IMR-90 (cell line): ENCODE measurements at regions not wholly inside any gene's neighbourhood (a gene's known extent, or its start where the extent isn't known, plus 50 kb on each side); places are given as distances from the start of the nearest gene placed in this dataset.

Experiments used
- ATAC-seq: fragments of 200-7000 bp; cut with Tn5 transposase; 2 replicates; pipeline ENCODE4 v1.9.1; 2020; ENCODE audit warnings: low read depth, mild to moderate bottlenecking, moderate library complexity
- BruUV-seq: library from RNA; stranded (reverse); fragments of 400-500 nt; replicated peaks from 2 replicates; lab custom pipeline; 2021; lab: Mats Ljungman, UMichigan
- CTCF ChIA-PET: fragments of 300-600 bp; formaldehyde crosslinking; extraction: SDS; loops from one replicate; lab custom pipeline; 2021; ENCODE audit warnings: antibody characterized with exemption; lab: Yijun Ruan, JAX
- POLR2A ChIA-PET: fragments of 300-600 bp; sonication (Branson Sonifier 250); formaldehyde crosslinking; loops from one replicate; lab custom pipeline; 2022; ENCODE audit warnings: antibody characterized with exemption; ENCODE audit not compliant: unreplicated experiment; lab: Charles Lee
- DNase-seq: peaks from one replicate; pipeline ENCODE4 v3.0.0; 2013
- H2AFZ ChIP-seq: replicated peaks from 2 replicates; pipeline ENCODE3; 2013; ENCODE audit warnings: low read length, mild to moderate bottlenecking; ENCODE audit not compliant: poor library complexity
- H2AK5ac ChIP-seq: 2 replicates; pipeline ENCODE4 v1.6.1; 2013; ENCODE audit warnings: low read depth, low read length, inconsistent platforms
- H2AK9ac ChIP-seq: replicated peaks from 2 replicates; pipeline ENCODE3; 2013; ENCODE audit warnings: mild to moderate bottlenecking, low read depth, low read length, moderate library complexity; ENCODE audit not compliant: poor library complexity
- H2BK120ac ChIP-seq: 2 replicates; pipeline ENCODE4 v1.6.1; 2013; ENCODE audit warnings: low read depth, low read length, inconsistent platforms
- H2BK15ac ChIP-seq: 3 replicates; pipeline ENCODE4 v1.6.1; 2013; ENCODE audit warnings: low read depth, low read length, inconsistent platforms
- H2BK20ac ChIP-seq: 2 replicates; pipeline ENCODE4 v1.6.1; 2013; ENCODE audit warnings: low read depth, mild to moderate bottlenecking, inconsistent platforms, low read length, moderate library complexity
- H2BK5ac ChIP-seq: 2 replicates; pipeline ENCODE4 v1.6.1; 2013; ENCODE audit warnings: mild to moderate bottlenecking, low read depth, low read length, inconsistent platforms; ENCODE audit not compliant: poor library complexity, severe bottlenecking
- H3K14ac ChIP-seq: replicated peaks from 2 replicates; pipeline ENCODE4 v1.6.1; 2013; ENCODE audit warnings: low read depth, low read length, inconsistent platforms
- H3K18ac ChIP-seq: 2 replicates; pipeline ENCODE4 v1.6.1; 2013; ENCODE audit warnings: low read depth, low read length, control low read depth
- H3K23ac ChIP-seq: 2 replicates; pipeline ENCODE4 v1.6.1; 2013; ENCODE audit warnings: low read depth, low read length, inconsistent platforms
- H3K27ac ChIP-seq: 2 replicates; pipeline ENCODE4 v1.5.1; 2013; ENCODE audit warnings: mild to moderate bottlenecking, control low read depth, low read length; ENCODE audit not compliant: insufficient read depth
- H3K27me3 ChIP-seq: 2 replicates; pipeline ENCODE4 v1.6.1; 2013; ENCODE audit warnings: low read length; ENCODE audit not compliant: control insufficient read depth, insufficient read depth
- H3K36me3 ChIP-seq: 2 replicates; pipeline ENCODE4 v1.6.1; 2013; ENCODE audit warnings: low read length, mixed read lengths; ENCODE audit not compliant: control insufficient read depth, insufficient read depth
- H3K4ac ChIP-seq: 2 replicates; pipeline ENCODE4 v1.6.1; 2013; ENCODE audit warnings: low read depth, low read length, inconsistent platforms
- H3K4me1 ChIP-seq: 2 replicates; pipeline ENCODE4 v1.6.1; 2013; ENCODE audit warnings: low read length, mixed read lengths; ENCODE audit not compliant: control insufficient read depth, insufficient read depth
- H3K4me2 ChIP-seq: 2 replicates; pipeline ENCODE4 v1.6.1; 2013; ENCODE audit warnings: low read depth, mild to moderate bottlenecking, control low read depth, low read length, moderate library complexity
- H3K4me3 ChIP-seq: 2 replicates; pipeline ENCODE4 v1.5.1; 2013; ENCODE audit warnings: low read depth, mild to moderate bottlenecking, control low read depth, low read length, moderate library complexity; ENCODE audit not compliant: insufficient read depth
- H3K56ac ChIP-seq: 2 replicates; pipeline ENCODE4 v1.6.1; 2013; ENCODE audit warnings: low read length, inconsistent platforms; ENCODE audit not compliant: insufficient read depth; ENCODE audit errors: extremely low read depth
- H3K79me1 ChIP-seq, 2 experiments: 2 replicates each; pipeline ENCODE4 v1.6.1; 2013; ENCODE audit warnings: low read length in 2 of 2, inconsistent platforms in 1 of 2, low read depth in 1 of 2
- H3K9ac ChIP-seq: 2 replicates; pipeline ENCODE4 v1.6.1; 2013; ENCODE audit warnings: low read depth, low read length, control low read depth
- H3K9me1 ChIP-seq: 2 replicates; pipeline ENCODE4 v1.6.1; 2013; ENCODE audit warnings: low read length, inconsistent platforms; ENCODE audit not compliant: insufficient read depth
- H3K9me3 ChIP-seq: 2 replicates; pipeline ENCODE4 v1.6.1; 2013; ENCODE audit warnings: low read length; ENCODE audit not compliant: control insufficient read depth, insufficient read depth
- H4K20me1 ChIP-seq: 2 replicates; pipeline ENCODE4 v1.6.1; 2013; ENCODE audit warnings: low read length, inconsistent platforms; ENCODE audit not compliant: insufficient read depth
- H4K5ac ChIP-seq: 2 replicates; pipeline ENCODE4 v1.6.1; 2013; ENCODE audit warnings: mild to moderate bottlenecking, low read depth, low read length, control low read depth
- H4K8ac ChIP-seq, 2 experiments: 2 replicates each; pipeline ENCODE4 v1.6.1; 2013; ENCODE audit warnings: low read depth in 2 of 2, low read length in 2 of 2, control low read depth in 1 of 2, inconsistent platforms in 1 of 2
- H4K91ac ChIP-seq: 2 replicates; pipeline ENCODE4 v1.6.1; 2013; ENCODE audit warnings: low read depth, low read length, inconsistent platforms; ENCODE audit not compliant: insufficient read depth
- CHD1 ChIP-seq: IDR thresholded peaks from 2 replicates; pipeline ENCODE4 v1.6.1; 2012; ENCODE audit warnings: low read depth, low read length, improper control_type of control experiment
- MAFK ChIP-seq: IDR thresholded peaks from 2 replicates; pipeline ENCODE4 v1.6.1; 2012; ENCODE audit warnings: low read depth, low read length, improper control_type of control experiment
- USF2 ChIP-seq: fragments of 150-350 bp; IDR thresholded peaks from 2 replicates; pipeline ENCODE4 v1.6.1; 2017; ENCODE audit warnings: mild to moderate bottlenecking, antibody characterized with exemption, low read length, low read depth
- WGBS, 2 experiments: methylation state at CpG; one replicate each; pipeline versions ENCODE4 v1.1.5 to v1.1.7; 2013; ENCODE audit warnings: missing lambda C conversion rate in 2 of 2; ENCODE audit not compliant: insufficient read length in 1 of 2; ENCODE audit errors: extremely low coverage in 2 of 2; 5-methylcytosine and 5-hydroxymethylcytosine counted together
- dilution Hi-C: fragments of 300-500 bp; cut with HindIII; formaldehyde crosslinking; loops from one replicate; pipeline ENCODE4 v1.14.3; 2018; ENCODE audit warnings: low sequenced_read_pairs; ENCODE audit not compliant: unreplicated experiment
- in situ Hi-C: fragments of 300-500 bp; cut with MboI; formaldehyde crosslinking; loops from 3 replicates; pipeline ENCODE4 v1.14.3; 2019; ENCODE audit warnings: low sequenced_read_pairs, inconsistent platforms, mixed read lengths
- intact Hi-C: fragments of 100-400 bp; cut with micrococcal nuclease; formaldehyde crosslinking; loops from 2 replicates; pipeline ENCODE4 v1.10.0; 2022

GRCh38 chr5:93235761-93236160, 345.3 kb downstream of the NR2F1-AS1 start (continued):
- TF ChIP-seq USF2: no peak

DNA sequence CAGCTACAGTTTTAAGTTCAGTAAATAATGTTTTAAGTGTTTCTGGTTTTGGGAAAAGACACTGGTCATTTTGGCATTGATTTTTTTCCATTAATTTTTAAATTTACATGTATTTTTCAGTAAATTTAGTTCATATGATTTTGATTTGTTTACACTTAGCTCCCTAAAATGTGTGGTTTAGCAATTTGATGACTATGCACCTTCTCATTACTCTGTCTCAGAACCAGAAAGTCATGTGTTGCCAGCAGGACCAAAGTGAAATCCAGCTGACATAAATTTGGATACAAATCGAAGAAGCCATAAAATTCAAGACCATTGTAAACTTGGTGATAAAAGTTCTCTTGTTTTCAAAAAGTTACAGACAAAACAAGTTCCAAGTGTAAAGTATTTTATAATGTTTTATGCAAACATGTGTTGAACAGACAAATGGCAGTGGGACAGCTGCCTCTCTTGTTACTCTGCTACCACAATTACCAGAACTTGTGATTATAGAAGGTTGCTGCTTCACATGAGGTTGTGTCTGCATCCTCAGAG, 354.8 kb downstream of the NR2F1-AS1 start:
- H2BK15ac ChIP-seq: no peak overlapping the region
- H3K4me1 ChIP-seq: peaks cover 4% of the 10 kb centered on the region; the same call in 1 of the 2 replicates
- no peak overlapping the region for H2BK120ac ChIP-seq
- H4K91ac ChIP-seq: no peak overlapping the region
- H4K5ac ChIP-seq: no peak overlapping the region
- no peak overlapping the region for H2AK5ac ChIP-seq
- no peak overlapping the region for H3K4ac ChIP-seq
- no peak overlapping the region for H3K4me3 ChIP-seq
- no peak overlapping the region for H4K8ac ChIP-seq
- no TSS peak for BruUV-seq
- no peaks in the 10 kb centered on the region for H4K20me1 ChIP-seq
- H3K9me3 ChIP-seq: no peaks in the 10 kb centered on the region
- no peak overlapping the region for H3K27ac ChIP-seq
- DNase-seq (no peak), ATAC-seq (no peak)
- H2BK5ac ChIP-seq: no peak overlapping the region
- no peak overlapping the region for H3K56ac ChIP-seq
- H3K18ac ChIP-seq: peak overlapping the region; percentile 83; the same call in 1 of the 2 replicates
- no peak overlapping the region for H2BK20ac ChIP-seq
- H3K4me2 ChIP-seq: no peak overlapping the region
- CTCF ChIA-PET: interaction anchor here (0.7 kb wide), 1 partner anchor 19 kb away, joined by 3 read pairs; no protein-coding TSS in a partner anchor
- no peak overlapping the region for H2AFZ ChIP-seq
- POLR2A ChIA-PET: no interaction called here
- H3K14ac ChIP-seq: 0 out of 2 replicates have a peak overlapping the region, but pooled peaks have one; percentile 31
- dilution Hi-C loops: no loop called here
- no peaks in the 10 kb centered on the region for H3K79me1 ChIP-seq
- intact Hi-C loops: no loop called here
- peak; percentile 51 for TF ChIP-seq MAFK
- no peak for TF ChIP-seq CHD1
- in situ Hi-C loops: no loop called here
- no peak overlapping the region for H2AK9ac ChIP-seq
- H3K23ac ChIP-seq: no peak overlapping the region
- no peak overlapping the region for H3K9ac ChIP-seq
- H3K36me3 ChIP-seq: no peaks in the 10 kb centered on the region
- H3K27me3 ChIP-seq: no peaks in the 10 kb centered on the region
- WGBS, 2 experiments: no CpG with 5 or more reads among the region's 1 CpG
- no peaks in the 10 kb centered on the region for H3K9me1 ChIP-seq
